Activated CD8-positive, alpha-beta T cell treated with anti-CD3 and anti-CD28 coated beads for 36 hours (primary cell): ENCODE measurements at regions not wholly inside any gene's neighbourhood (a gene's known extent, or its start where the extent isn't known, plus 50 kb on each side); places are given as distances from the start of the nearest gene placed in this dataset.
"Not testable (repeated sequence)": the region's sequence is repeated elsewhere in the genome, so short reads cannot be mapped to it uniquely, and the experiment has no call there.

ENCODE experiments used
- ATAC-seq: fragments of 200-7000 bp; cut with Tn5 transposase; one replicate; pipeline ENCODE4 v1.10.0; 2021; ENCODE audit warnings: mild to moderate bottlenecking, moderate library complexity
- CTCF ChIA-PET: fragments of 350-600 bp; sonication (Branson Sonifier 250); formaldehyde crosslinking; loops from one replicate; lab custom pipeline; 2021; ENCODE audit warnings: antibody characterized with exemption; lab: Charles Lee
- POLR2A ChIA-PET: fragments of 350-600 bp; sonication (Branson Sonifier 250); formaldehyde crosslinking; loops from one replicate; lab custom pipeline; 2021; ENCODE audit warnings: antibody characterized with exemption; lab: Charles Lee
- DNase-seq: peaks from one replicate; pipeline ENCODE4 v3.0.0-alpha.2; 2020
- H3K27ac Mint-ChIP-seq: one replicate; pipeline ENCODE4 v1.8.0; 2021; ENCODE audit warnings: mild to moderate bottlenecking, mixed read lengths
- H3K27me3 Mint-ChIP-seq: one replicate; pipeline ENCODE4 v1.8.0; 2021; ENCODE audit warnings: mixed read lengths
- H3K36me3 Mint-ChIP-seq: one replicate; pipeline ENCODE4 v1.8.0; 2021; ENCODE audit warnings: low read depth, mixed read lengths
- H3K4me1 Mint-ChIP-seq: one replicate; pipeline ENCODE4 v1.8.0; 2021; ENCODE audit warnings: low read depth, mixed read lengths
- H3K4me3 Mint-ChIP-seq: one replicate; pipeline ENCODE4 v1.8.0; 2021; ENCODE audit warnings: mild to moderate bottlenecking, moderate library complexity, mixed read lengths
- H3K9me3 Mint-ChIP-seq: one replicate; pipeline ENCODE4 v1.8.0; 2021; ENCODE audit warnings: mixed read lengths
- intact Hi-C: fragments of 100-400 bp; cut with micrococcal nuclease; formaldehyde crosslinking; loops from one replicate; pipeline ENCODE4 v1.10.0; 2022
- TF ChIP-seq, protein P1 (sequence below): fragments of 200-600 bp; IDR thresholded peaks from one replicate; pipeline ENCODE4 v1.8.0; 2022; ENCODE audit warnings: antibody characterized with exemption, mild to moderate bottlenecking

GRCh38 chr7:49660170-49660783, 113.2 kb upstream of the VWC2 start:
- intact Hi-C loops, result no loop called here

GRCh38 chr7:49660976-49661375, 112.5 kb upstream of the VWC2 start:
- POLR2A ChIA-PET, result no interaction called here
- intact Hi-C loops, result no loop called here
- H3K36me3 Mint-ChIP-seq, result no peaks in the 10 kb centered on the region
- ATAC-seq (no peak), DNase-seq (no peak)
- H3K4me3 Mint-ChIP-seq, result no peak overlapping the region
- no peaks in the 10 kb centered on the region for H3K9me3 Mint-ChIP-seq
- CTCF ChIA-PET, result no interaction called here
- H3K27me3 Mint-ChIP-seq, result no peaks in the 10 kb centered on the region
- H3K4me1 Mint-ChIP-seq, result no peaks in the 10 kb centered on the region
- H3K27ac Mint-ChIP-seq, result no peak overlapping the region
- TF ChIP-seq, protein P1, sequence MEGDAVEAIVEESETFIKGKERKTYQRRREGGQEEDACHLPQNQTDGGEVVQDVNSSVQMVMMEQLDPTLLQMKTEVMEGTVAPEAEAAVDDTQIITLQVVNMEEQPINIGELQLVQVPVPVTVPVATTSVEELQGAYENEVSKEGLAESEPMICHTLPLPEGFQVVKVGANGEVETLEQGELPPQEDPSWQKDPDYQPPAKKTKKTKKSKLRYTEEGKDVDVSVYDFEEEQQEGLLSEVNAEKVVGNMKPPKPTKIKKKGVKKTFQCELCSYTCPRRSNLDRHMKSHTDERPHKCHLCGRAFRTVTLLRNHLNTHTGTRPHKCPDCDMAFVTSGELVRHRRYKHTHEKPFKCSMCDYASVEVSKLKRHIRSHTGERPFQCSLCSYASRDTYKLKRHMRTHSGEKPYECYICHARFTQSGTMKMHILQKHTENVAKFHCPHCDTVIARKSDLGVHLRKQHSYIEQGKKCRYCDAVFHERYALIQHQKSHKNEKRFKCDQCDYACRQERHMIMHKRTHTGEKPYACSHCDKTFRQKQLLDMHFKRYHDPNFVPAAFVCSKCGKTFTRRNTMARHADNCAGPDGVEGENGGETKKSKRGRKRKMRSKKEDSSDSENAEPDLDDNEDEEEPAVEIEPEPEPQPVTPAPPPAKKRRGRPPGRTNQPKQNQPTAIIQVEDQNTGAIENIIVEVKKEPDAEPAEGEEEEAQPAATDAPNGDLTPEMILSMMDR, result no peak

More at GRCh38 chr7:49660170-49660783, 113.2 kb upstream of the VWC2 start:
- CTCF ChIA-PET, result no interaction called here
- no peak for ATAC-seq
- Mint-ChIP-seq H3K36me3 (no peaks in the 10 kb centered on the region), H3K9me3 (no peaks in the 10 kb centered on the region), H3K4me1 (no peaks in the 10 kb centered on the region), H3K4me3 (no peak overlapping the region), H3K27me3 (no peaks in the 10 kb centered on the region), H3K27ac (no peak overlapping the region)
- TF ChIP-seq, protein P1, result no peak
- POLR2A ChIA-PET, result no interaction called here
- DNase-seq, result no peak

GRCh38 chr7:49665963-49666362, 107.5 kb upstream of the VWC2 start:
- H3K9me3 Mint-ChIP-seq, H3K27ac Mint-ChIP-seq, POLR2A ChIA-PET, CTCF ChIA-PET, ATAC-seq, DNase-seq, H3K4me1 Mint-ChIP-seq, intact Hi-C loops, H3K27me3 Mint-ChIP-seq, H3K4me3 Mint-ChIP-seq, H3K36me3 Mint-ChIP-seq: not testable (repeated sequence)

GRCh38 chr7:49666764-49667163, 106.7 kb upstream of the VWC2 start:
- peaks cover 1% of the 10 kb centered on the region for H3K9me3 Mint-ChIP-seq
- DNase-seq, result no peak
- ATAC-seq, result no peak
- no peaks in the 10 kb centered on the region for H3K27me3 Mint-ChIP-seq
- intact Hi-C loops, result no loop called here
- no peaks in the 10 kb centered on the region for H3K4me1 Mint-ChIP-seq
- TF ChIP-seq, protein P1, result no peak
- ChIA-PET CTCF (no interaction called here), POLR2A (no interaction called here)
- H3K27ac Mint-ChIP-seq, result no peak overlapping the region
- H3K36me3 Mint-ChIP-seq, result no peaks in the 10 kb centered on the region
- H3K4me3 Mint-ChIP-seq, result no peak overlapping the region

GRCh38 chr7:49669285-49669684, 104.2 kb upstream of the VWC2 start:
- H3K27me3 Mint-ChIP-seq, result no peaks in the 10 kb centered on the region
- H3K4me1 Mint-ChIP-seq, result no peaks in the 10 kb centered on the region
- no peak overlapping the region for H3K27ac Mint-ChIP-seq
- CTCF ChIA-PET, result no interaction called here
- H3K36me3 Mint-ChIP-seq, result no peaks in the 10 kb centered on the region
- DNase-seq (no peak), ATAC-seq (no peak)
- intact Hi-C loops, result no loop called here
- H3K4me3 Mint-ChIP-seq, result no peak overlapping the region
- H3K9me3 Mint-ChIP-seq, result peaks cover 1% of the 10 kb centered on the region
- POLR2A ChIA-PET, result no interaction called here
- TF ChIP-seq, protein P1, result no peak
